GM23338 (cell line): ENCODE measurements at regions not wholly inside any gene's neighbourhood (a gene's known extent, or its start where the extent isn't known, plus 50 kb on each side); places are given as distances from the start of the nearest gene placed in this dataset.

Experiments
- ATAC-seq: fragments of 200-7000 bp; cut with Tn5 transposase; 3 replicates; pipeline ENCODE4 v1.9.1; 2020
- DNase-seq: peaks from one replicate; pipeline ENCODE4 v3.0.0-alpha.2; 2015; ENCODE audit warnings: low spot score
- H2AFZ ChIP-seq: fragments of 200-600 bp; sonication (generic); 2 replicates; pipeline ENCODE4 v1.8.0; 2016; ENCODE audit warnings: antibody characterized with exemption, mild to moderate bottlenecking, moderate library complexity
- H3F3A ChIP-seq: fragments of 200-600 bp; sonication (generic); replicated peaks from 2 replicates; pipeline ENCODE4 v1.8.0; 2017; ENCODE audit warnings: antibody characterized with exemption, mixed run types, low read depth
- H3K27ac ChIP-seq: fragments of 200-600 bp; sonication (generic); 2 replicates; pipeline ENCODE4 v1.6.1; 2016; ENCODE audit warnings: low read depth
- H3K27me3 ChIP-seq: fragments of 200-600 bp; sonication (generic); 2 replicates; pipeline ENCODE4 v1.8.0; 2016; ENCODE audit warnings: mild to moderate bottlenecking, mixed run types, moderate library complexity; ENCODE audit not compliant: insufficient read depth
- H3K36me3 ChIP-seq: fragments of 200-600 bp; sonication (generic); 2 replicates; pipeline ENCODE4 v1.8.0; 2016; ENCODE audit warnings: mild to moderate bottlenecking; ENCODE audit not compliant: insufficient read depth
- H3K4me1 ChIP-seq: fragments of 200-600 bp; sonication (generic); 2 replicates; pipeline ENCODE4 v1.8.0; 2016; ENCODE audit warnings: mild to moderate bottlenecking, moderate library complexity; ENCODE audit not compliant: insufficient read depth
- H3K4me2 ChIP-seq: fragments of 200-600 bp; sonication (generic); 2 replicates; pipeline ENCODE4 v1.7.1; 2017; ENCODE audit warnings: mixed run types
- H3K4me3 ChIP-seq: fragments of 200-600 bp; sonication (generic); 2 replicates; pipeline ENCODE4 v1.6.1; 2016; ENCODE audit warnings: mixed run types
- H3K79me2 ChIP-seq: fragments of 200-600 bp; sonication (generic); replicated peaks from 2 replicates; pipeline ENCODE4 v1.8.0; 2017; ENCODE audit warnings: mild to moderate bottlenecking; ENCODE audit not compliant: insufficient read depth
- H3K9me2 ChIP-seq: fragments of 200-600 bp; sonication (generic); 2 replicates; pipeline ENCODE4 v1.8.0; 2017; ENCODE audit not compliant: insufficient read depth
- H4K20me1 ChIP-seq: fragments of 200-600 bp; sonication (generic); replicated peaks from 2 replicates; pipeline ENCODE4 v1.8.0; 2017; ENCODE audit warnings: mild to moderate bottlenecking; ENCODE audit not compliant: insufficient read depth
- H3K27ac Mint-ChIP-seq: 2 replicates; pipeline ENCODE4 v1.8.0; 2020; ENCODE audit warnings: inconsistent platforms, mild to moderate bottlenecking, moderate library complexity, mixed read lengths
- H3K27me3 Mint-ChIP-seq: 3 replicates; pipeline ENCODE4 v1.8.0; 2022; ENCODE audit warnings: low read depth, mild to moderate bottlenecking, moderate library complexity, mixed read lengths, inconsistent platforms; ENCODE audit not compliant: insufficient read depth, poor library complexity
- H3K36me3 Mint-ChIP-seq: 3 replicates; pipeline ENCODE4 v1.8.0; 2021; ENCODE audit warnings: low read depth, mild to moderate bottlenecking, inconsistent platforms, moderate library complexity, mixed read lengths
- H3K4me1 Mint-ChIP-seq: 3 replicates; pipeline ENCODE4 v1.8.0; 2020; ENCODE audit warnings: mild to moderate bottlenecking, inconsistent platforms, mixed read lengths
- H3K4me3 Mint-ChIP-seq: 3 replicates; pipeline ENCODE4 v1.8.0; 2021; ENCODE audit warnings: moderate library complexity, mild to moderate bottlenecking, inconsistent platforms, mixed read lengths
- H3K9me3 Mint-ChIP-seq: 3 replicates; pipeline ENCODE4 v1.8.0; 2020; ENCODE audit warnings: moderate library complexity, mild to moderate bottlenecking, inconsistent platforms, mixed read lengths
- CREB1 ChIP-seq: fragments of 250-450 bp; sonication (Bioruptor Pico); IDR thresholded peaks from 2 replicates; pipeline ENCODE4 v1.5.0; 2020; ENCODE audit warnings: low read depth, mild to moderate bottlenecking, moderate library complexity
- ETS1 ChIP-seq: IDR thresholded peaks from 2 replicates; pipeline ENCODE4 v1.6.1; 2016; ENCODE audit warnings: antibody characterized with exemption
- EZH2 ChIP-seq: fragments of 200-600 bp; sonication (generic); IDR thresholded peaks from one replicate; pipeline ENCODE4 v1.8.0; 2017; ENCODE audit warnings: antibody characterized with exemption, mild to moderate bottlenecking, low read depth; ENCODE audit not compliant: unreplicated experiment
- EZH2phosphoT487 ChIP-seq: fragments of 200-600 bp; sonication (generic); IDR thresholded peaks from one replicate; pipeline ENCODE4 v1.8.1; 2018; ENCODE audit warnings: antibody characterized with exemption; ENCODE audit not compliant: unreplicated experiment
- POLR2AphosphoS5 ChIP-seq: IDR thresholded peaks from 2 replicates; pipeline ENCODE4 v1.6.1; 2016; ENCODE audit warnings: antibody characterized with exemption, low read depth
- REST ChIP-seq: IDR thresholded peaks from one replicate; pipeline ENCODE4 v1.6.1; 2018; ENCODE audit warnings: antibody characterized with exemption; ENCODE audit not compliant: unreplicated experiment
- STAT1 ChIP-seq: IDR thresholded peaks from one replicate; pipeline ENCODE4 v1.6.1; 2016; ENCODE audit warnings: antibody characterized with exemption; ENCODE audit not compliant: unreplicated experiment
- ZNF114 ChIP-seq: fragments of 250-450 bp; sonication (Bioruptor Pico); IDR thresholded peaks from 2 replicates; pipeline ENCODE4 v1.5.0; 2020; ENCODE audit warnings: mild to moderate bottlenecking, moderate library complexity
- ZNF462 ChIP-seq: fragments of 250-450 bp; sonication (Bioruptor Pico); IDR thresholded peaks from 2 replicates; pipeline ENCODE4 v1.5.0; 2020; ENCODE audit warnings: mild to moderate bottlenecking, moderate library complexity

- no peak for TF ChIP-seq CREB1 (CRISPR knock-in tag)
- TF ChIP-seq EZH2phosphoT487: no peak
- no peak for TF ChIP-seq ETS1
- no peak for TF ChIP-seq REST
- TF ChIP-seq ZNF114 (CRISPR knock-in tag): no peak
- TF ChIP-seq POLR2AphosphoS5: no peak
Measured at GRCh38 chr20:47969426-47969825, 184.1 kb upstream of the SULF2 start (continued).

- Histone ChIP-seq H4K20me1 (no peaks in the 10 kb centered on the region), H3K4me1 (peaks cover 23% of the 10 kb centered on the region), H3K4me2 (no peak overlapping the region), H3K27me3 (no peaks in the 10 kb centered on the region), H3K9me2 (no peaks in the 10 kb centered on the region), H2AFZ (no peak overlapping the region), H3K79me2 (no peaks in the 10 kb centered on the region), H3K27ac (no peak overlapping the region), H3K4me3 (no peak overlapping the region), H3K36me3 (no peaks in the 10 kb centered on the region), H3F3A (no peaks in the 10 kb centered on the region)
- no peak for DNase-seq
- H3K9me3 Mint-ChIP-seq: peaks cover 3% of the 10 kb centered on the region; the same call in 2 of the 3 replicates
- no peak overlapping the region for H3K27ac Mint-ChIP-seq
- H3K36me3 Mint-ChIP-seq: peaks cover 5% of the 10 kb centered on the region; the same call in 1 of the 3 replicates
- peaks cover 53% of the 10 kb centered on the region for H3K4me1 Mint-ChIP-seq
- TF ChIP-seq STAT1: no peak
- no peak overlapping the region for H3K4me3 Mint-ChIP-seq
- H3K27me3 Mint-ChIP-seq: peaks cover 10% of the 10 kb centered on the region
- no peak for ATAC-seq
Measured at GRCh38 chr20:47968541-47969310, 183.4 kb upstream of the SULF2 start.

- no peaks in the 10 kb centered on the region for H3F3A ChIP-seq
- peaks cover 19% of the 10 kb centered on the region for H3K4me1 Mint-ChIP-seq
- DNase-seq: peak; percentile 14
- H3K4me1 ChIP-seq: no peaks in the 10 kb centered on the region; the same call in 1 of the 2 replicates
- H3K36me3 ChIP-seq: no peaks in the 10 kb centered on the region
- no peaks in the 10 kb centered on the region for H3K9me3 Mint-ChIP-seq
- no peak overlapping the region for H3K27ac ChIP-seq
- H2AFZ ChIP-seq: no peak overlapping the region
- no peak overlapping the region for H3K4me3 ChIP-seq
- H3K27ac Mint-ChIP-seq: no peak overlapping the region
- no peak overlapping the region for H3K4me3 Mint-ChIP-seq
- H3K9me2 ChIP-seq: no peaks in the 10 kb centered on the region
- H3K4me2 ChIP-seq: no peak overlapping the region
- no peaks in the 10 kb centered on the region for H3K27me3 ChIP-seq
- no peaks in the 10 kb centered on the region for H3K36me3 Mint-ChIP-seq
- ATAC-seq: peak; percentile 48
- H4K20me1 ChIP-seq: no peaks in the 10 kb centered on the region
- no peaks in the 10 kb centered on the region for H3K27me3 Mint-ChIP-seq
- no peaks in the 10 kb centered on the region for H3K79me2 ChIP-seq
- TF ChIP-seq EZH2phosphoT487: no peak
- no peak for TF ChIP-seq ZNF462 (CRISPR knock-in tag)
- TF ChIP-seq EZH2: no peak
Measured at GRCh38 chr20:47964149-47964548, 178.9 kb upstream of the SULF2 start.
